Activated CD4-positive, alpha-beta T cell treated with anti-CD3 and anti-CD28 coated beads, Interleukin-2, amount 50 U/mL, for 16 hours (primary cell): ENCODE measurements at regions not wholly inside any gene's neighbourhood (a gene's known extent, or its start where the extent isn't known, plus 50 kb on each side); places are given as distances from the start of the nearest gene placed in this dataset.
"Not testable (repeated sequence)": the region's sequence is repeated elsewhere in the genome, so short reads cannot be mapped to it uniquely, and the experiment has no call there.

Experiments used
- DNase-seq: peaks from one replicate; pipeline ENCODE4 v3.0.0-alpha.2; 2020

- no peak for DNase-seq
These were observed 212.2 kb upstream of the PRR16 start for GRCh38 chr5:120251898-120252297.

DNA sequence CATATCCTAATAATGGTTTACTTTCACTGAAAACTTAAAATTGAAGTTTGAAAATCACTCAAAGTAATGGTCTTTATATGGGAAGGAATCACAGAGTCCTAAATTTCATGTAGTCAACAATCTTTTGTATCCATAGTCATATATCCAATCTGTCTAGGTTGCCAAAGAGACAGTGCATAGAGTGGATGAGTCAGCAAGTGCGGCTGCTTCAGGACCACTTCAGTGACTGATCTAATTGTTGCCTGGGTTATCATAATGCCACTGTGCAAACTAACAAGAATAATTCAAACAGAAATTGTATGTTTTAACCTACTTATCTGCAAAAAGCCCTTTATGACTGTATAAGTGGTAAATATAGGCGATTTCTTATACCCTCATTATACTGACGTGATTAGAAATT, 211.3 kb upstream of the PRR16 start:
- DNase-seq = no peak

- no peak for DNase-seq
These were observed 209.7 kb upstream of the PRR16 start for GRCh38 chr5:120254385-120254784.

GRCh38 chr5:120255214-120255613, 208.9 kb upstream of the PRR16 start:
- DNase-seq = no peak

DNA sequence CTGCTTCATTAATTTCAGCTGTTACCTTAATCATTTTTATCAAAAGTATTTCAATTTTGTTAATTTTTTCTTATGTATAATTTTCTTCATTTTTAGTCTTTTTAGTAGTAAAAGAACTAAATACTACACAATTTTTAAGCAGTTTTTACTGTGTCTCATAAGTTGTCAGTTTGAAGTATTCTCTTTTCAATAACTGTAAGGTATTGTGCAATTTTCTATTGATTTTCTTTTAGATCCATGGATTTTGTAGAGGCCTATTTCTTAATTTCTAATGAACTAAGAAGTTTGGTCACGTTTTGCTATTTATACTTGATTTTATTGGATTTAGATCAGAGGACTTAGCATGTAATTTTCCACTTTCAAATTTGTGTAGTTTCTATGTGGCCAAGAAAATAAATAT, 207.7 kb upstream of the PRR16 start:
- no peak for DNase-seq

DNA sequence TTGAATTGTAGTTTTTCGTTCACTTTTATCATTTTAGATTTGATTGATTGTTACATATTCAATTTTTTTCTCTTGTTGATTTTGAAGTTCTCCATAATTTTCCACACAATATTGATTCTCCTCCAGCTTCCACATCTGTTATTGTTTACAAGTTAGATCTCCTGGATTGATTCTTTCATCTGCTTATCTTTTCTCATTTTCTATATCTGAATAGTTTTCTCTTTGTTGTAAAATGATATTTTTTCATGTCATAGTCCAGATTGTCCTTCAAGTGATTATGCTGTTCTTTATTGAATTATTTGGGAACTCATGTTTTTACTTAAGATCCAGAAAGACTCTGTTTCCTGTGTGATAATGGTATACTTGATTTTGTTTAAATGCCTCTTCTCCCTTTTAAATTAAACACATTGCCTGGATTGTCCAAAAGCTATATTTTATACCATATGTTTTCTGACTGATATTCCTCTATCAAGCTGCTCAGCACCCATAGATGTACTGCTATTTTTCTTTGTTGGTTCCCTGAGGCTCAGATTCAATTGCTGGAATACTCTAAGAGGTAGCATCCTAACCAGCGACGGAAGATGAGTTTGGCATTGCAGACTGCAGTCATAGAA, 206.6 kb upstream of the PRR16 start:
- no peak for DNase-seq

GRCh38 chr5:120258123-120258522, 206.0 kb upstream of the PRR16 start:
- no peak for DNase-seq

GRCh38 chr5:120260651-120261050, 203.4 kb upstream of the PRR16 start:
- DNase-seq = no peak

GRCh38 chr5:120270498-120270897, 193.6 kb upstream of the PRR16 start:
- no peak for DNase-seq

- no peak for DNase-seq
These were observed 170.3 kb upstream of the PRR16 start for GRCh38 chr5:120293796-120294195.

- no peak for DNase-seq
These were observed 166.5 kb upstream of the PRR16 start for GRCh38 chr5:120297616-120298015.

GRCh38 chr5:120298981-120299380, 165.1 kb upstream of the PRR16 start:
- no peak for DNase-seq

DNA sequence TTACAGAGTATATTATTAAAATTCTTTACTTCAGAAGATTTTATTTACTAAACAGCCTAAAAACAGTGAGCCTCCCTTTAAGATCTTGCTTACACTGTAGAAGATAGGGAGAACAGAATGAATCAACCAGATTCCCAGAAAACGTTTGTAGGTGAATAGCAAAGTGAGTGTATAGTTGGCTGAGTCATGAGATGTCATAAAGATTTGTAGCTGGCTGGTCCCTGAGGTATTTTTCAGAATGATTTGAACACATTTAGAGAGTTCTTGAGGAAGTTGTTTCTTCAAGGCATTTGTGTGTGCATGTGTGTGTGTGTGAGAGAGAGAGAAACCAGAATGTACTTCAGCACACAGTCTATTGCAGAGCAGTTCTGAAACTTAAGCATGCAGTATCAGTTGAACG, 159.4 kb upstream of the PRR16 start:
- DNase-seq = no peak

DNA sequence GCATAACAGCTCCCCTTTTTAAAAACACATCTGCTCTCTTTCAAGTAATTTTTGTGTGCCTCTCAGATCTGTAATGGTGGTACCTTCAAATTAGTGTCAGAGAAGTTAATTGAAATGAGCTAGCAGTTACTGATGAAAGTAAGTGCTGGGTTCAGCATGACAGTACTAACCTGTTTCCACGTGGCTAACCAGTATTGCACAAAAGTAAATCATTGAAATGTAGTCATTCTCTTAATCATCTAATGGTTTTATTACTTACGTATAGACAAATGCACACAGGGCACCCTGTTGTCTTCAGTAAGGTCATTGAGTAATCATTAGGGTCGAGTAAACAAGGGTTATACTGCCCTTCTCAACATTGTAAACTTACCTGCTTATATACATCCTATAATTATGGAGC, 157.8 kb upstream of the PRR16 start:
- DNase-seq = no peak

DNA sequence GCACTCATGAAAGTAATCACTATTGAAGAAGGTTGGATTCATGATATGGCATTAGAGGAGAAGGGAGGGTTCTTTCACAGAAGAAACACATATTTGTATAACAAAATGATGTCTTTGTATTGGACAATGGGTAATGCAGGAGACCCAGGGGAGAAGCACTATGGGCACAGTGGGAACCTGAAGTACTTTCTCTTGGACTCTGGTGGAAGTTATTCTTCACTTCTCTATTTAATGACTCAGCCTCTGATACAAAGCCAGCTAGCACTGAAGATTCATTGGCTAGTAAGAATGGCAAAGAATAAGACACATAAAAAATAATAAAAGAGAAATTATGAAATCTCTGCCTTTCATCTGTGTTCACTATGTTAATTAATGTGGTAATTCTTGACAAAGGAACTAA, 149.9 kb upstream of the PRR16 start:
- DNase-seq = no peak

GRCh38 chr5:120320626-120321025, 143.5 kb upstream of the PRR16 start:
- DNase-seq = no peak

- no peak for DNase-seq
These were observed 137.4 kb upstream of the PRR16 start for GRCh38 chr5:120326651-120327050.

GRCh38 chr5:120327180-120327579, 136.9 kb upstream of the PRR16 start:
- DNase-seq = no peak

GRCh38 chr5:120329095-120329494, 135.0 kb upstream of the PRR16 start:
- no peak for DNase-seq

- DNase-seq = no peak
These were observed 133.5 kb upstream of the PRR16 start for GRCh38 chr5:120330558-120330957.

- DNase-seq = no peak
These were observed 119.9 kb upstream of the PRR16 start for GRCh38 chr5:120344181-120344580.

DNA sequence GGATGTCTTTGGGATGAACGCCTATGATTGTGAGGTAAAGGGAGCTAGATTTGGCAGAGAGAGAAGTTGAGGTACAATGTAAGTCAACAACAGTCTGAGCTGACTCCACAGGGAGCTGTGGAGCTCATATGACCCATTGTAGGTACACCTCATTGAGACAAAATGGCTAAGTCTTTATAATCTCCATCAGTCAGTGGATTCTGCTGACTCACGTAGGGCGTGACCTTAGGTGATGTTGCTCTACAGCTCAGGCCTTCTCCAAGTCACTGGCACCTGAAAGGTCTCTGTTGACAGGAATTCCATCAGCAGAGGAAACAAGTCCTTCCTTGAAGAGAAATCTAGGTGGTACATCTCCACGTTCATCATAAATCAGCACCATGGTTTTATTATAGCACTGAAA, 118.2 kb upstream of the PRR16 start:
- DNase-seq = no peak

DNA sequence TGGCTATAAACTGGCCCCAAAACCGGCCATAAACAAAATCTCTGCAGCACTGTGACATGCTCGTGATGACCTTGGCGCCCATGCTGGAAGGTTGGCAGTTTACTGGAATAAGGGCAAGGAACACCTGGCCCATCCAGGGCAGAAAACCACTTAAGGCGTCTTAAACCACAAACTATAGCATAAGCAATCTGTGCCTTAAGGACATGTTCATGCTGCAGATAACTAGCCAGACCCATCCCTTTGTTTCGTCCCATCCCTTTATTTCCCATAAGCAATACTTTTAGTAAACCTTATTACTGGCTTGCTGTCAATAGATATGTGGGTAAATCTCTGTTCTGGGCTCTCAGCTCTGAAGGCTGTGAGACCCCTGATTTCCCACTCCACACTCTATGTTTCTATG, 113.0 kb upstream of the PRR16 start:
- not testable (repeated sequence) for DNase-seq

GRCh38 chr5:120354126-120354525, 110.0 kb upstream of the PRR16 start:
- no peak for DNase-seq

DNA sequence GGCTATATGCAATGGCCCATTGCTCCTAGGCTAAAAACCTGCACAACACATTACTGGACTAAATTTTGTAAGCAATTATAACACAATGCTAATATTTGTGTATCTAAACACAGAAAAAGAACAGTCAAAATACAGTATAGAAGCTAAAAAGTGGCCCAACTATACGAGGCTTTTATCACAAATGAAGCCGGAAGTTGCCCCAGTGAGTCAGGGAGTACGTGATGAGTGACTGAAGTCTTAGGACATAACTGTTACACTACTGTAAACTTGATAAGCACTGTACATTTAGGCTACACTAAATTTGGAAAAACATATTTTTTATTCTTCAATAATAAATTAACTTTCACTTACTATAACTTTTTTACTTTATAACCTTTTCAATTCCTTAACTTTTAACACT, 105.2 kb upstream of the PRR16 start:
- DNase-seq = no peak

DNA sequence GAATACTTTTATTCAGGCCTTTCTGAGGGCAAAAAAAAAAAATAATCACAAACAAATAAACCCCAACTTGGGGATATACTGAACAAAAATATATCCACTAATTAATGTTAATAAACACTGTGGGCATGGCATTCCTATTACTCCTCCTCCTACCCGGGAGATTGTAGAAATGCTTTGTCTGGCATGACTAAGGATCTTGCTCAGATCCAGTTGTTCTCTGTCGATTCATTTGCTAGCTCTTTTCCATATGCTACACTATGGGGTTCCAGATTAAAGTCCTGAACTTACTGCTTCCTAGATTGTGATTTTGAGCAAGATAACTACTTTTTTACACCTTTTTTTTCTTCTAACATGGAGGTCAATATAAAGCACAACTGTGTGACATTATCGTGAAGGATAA, 102.2 kb upstream of the PRR16 start:
- no peak for DNase-seq
